NCI-H69 (cell line): ENCODE measurements at regions not wholly inside any gene's neighbourhood (a gene's known extent, or its start where the extent isn't known, plus 50 kb on each side); places are given as distances from the start of the nearest gene placed in this dataset.

Experiments
- DNase-seq: peaks from one replicate; lab custom pipeline; 2025; lab: John Stamatoyannopoulos, UW

- DNase-seq = peak; percentile 19
Observed at GRCh38 chr3:35946854-35947515, 307.7 kb downstream of the ARPP21 start.

- no peak for DNase-seq
Observed at GRCh38 chr3:35950021-35950420, 310.7 kb downstream of the ARPP21 start.

DNA sequence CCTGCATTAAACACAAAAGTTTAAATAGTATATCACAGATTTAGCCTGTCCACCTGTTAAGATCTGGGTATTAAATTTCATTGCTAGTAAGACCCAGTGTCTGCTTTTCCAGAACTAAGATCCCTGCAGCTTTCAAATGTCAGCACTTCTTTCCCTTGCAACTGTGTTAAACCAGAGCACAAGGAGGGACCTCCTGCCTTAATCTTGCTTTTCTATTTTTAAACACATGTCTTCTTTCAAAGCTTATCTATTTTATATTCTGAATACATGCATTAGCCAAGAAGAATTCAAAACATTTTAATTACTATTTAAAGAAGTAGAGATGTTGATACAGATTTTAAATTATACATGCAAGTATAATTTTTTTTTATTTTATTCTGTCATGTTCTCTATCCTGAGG is 315.1 kb downstream of the ARPP21 start:
- DNase-seq = no peak

DNA sequence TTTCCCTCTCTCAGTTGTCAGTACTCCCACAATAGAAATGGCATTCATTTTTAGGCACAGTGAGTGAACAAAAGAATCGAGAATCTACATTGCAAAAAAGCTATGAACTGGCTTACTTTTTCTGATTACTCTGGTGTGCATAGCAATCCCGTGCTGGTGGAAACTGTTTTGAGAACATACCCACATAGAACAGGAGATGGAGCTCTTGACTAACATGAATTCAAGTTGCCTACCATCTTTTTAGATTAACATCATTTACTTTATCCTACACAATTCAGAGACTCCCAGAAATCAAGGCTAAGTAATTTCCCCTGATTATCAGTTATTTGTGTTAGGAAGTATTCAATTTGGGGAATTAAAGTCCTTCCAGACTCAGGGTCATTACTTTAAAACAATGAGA is 326.6 kb downstream of the ARPP21 start:
- peak; percentile 0 for DNase-seq

- DNase-seq = no peak
Observed at GRCh38 chr3:35966629-35967464, 327.5 kb downstream of the ARPP21 start.

- DNase-seq = no peak
Observed at GRCh38 chr3:35968043-35968622, 328.8 kb downstream of the ARPP21 start.

- DNase-seq = no peak
Observed at GRCh38 chr3:35969406-35969805, 330.1 kb downstream of the ARPP21 start.

DNA sequence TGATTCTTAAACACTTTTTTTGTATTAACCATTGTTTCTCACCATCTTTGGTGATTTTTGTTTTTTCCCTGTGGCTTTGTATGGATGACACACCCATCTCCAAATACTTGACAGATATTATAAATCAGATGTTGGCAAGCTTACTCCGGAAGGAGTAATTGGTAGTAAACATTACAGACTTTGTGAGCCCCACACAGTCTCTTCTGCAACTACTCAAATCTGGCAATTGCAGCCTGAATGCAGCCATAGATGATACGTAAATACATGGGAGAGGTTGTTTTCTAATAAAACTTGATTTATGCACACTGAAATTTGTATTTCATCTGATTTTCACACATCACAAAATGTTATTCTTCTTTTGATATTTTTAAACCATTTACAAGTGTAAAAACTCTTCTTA is 331.5 kb downstream of the ARPP21 start:
- DNase-seq = no peak

DNA sequence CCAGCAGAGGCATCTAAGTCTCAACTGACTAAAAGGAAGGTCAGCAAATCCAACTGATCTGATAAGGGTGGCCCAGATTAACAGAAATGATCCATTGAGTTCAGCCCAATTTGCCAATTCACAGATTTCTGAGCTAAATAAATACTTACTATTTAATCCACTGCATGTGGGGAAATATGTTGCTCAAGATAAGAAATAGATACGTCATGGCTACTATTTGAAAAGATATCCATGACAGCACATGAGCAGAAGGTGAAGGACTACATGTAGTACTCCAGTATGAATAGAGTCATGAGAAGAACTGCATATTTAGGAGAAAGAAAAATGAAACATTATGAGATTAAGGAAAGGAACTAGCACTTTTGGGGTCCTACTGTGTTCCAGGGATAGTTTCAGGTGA is 332.4 kb downstream of the ARPP21 start:
- no peak for DNase-seq

DNA sequence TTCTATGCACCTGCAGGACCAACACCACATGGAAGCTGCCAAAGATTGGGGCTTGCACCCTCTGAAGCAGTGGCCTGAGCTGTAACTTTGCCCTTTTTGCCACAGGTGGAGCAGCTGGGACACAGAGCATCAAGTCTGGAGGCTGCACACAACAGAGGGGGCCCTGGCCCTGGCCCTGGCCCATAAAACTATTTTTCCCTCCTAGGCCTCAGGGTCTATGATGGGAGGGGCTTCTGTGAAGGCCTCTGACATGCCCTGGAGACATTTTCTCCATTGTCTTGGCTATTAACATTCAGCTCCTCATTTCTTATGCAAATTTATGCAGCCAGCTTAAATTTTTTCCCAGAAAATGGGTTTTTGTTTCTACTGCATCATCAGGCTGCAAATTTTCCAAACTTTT is 335.5 kb downstream of the ARPP21 start:
- no peak for DNase-seq

DNA sequence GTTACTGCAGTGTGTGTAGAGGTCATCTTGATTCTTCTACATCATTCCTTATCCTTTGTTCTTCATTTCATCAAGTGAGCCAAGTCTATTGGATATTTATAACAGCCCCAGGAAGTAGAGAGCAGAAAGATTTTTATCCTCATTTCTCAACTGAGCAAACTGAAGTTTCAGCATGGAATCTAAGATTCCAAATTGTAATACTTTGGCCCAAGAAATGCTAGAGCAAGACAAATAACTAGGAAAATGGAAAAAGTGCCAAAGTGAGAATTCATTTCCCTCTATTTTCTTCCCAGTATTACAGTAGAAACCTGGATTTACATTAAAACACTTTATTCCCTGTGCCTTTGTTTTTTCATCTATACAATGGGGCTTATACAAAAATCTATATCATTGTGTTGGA is 346.8 kb downstream of the ARPP21 start:
- no peak for DNase-seq

DNA sequence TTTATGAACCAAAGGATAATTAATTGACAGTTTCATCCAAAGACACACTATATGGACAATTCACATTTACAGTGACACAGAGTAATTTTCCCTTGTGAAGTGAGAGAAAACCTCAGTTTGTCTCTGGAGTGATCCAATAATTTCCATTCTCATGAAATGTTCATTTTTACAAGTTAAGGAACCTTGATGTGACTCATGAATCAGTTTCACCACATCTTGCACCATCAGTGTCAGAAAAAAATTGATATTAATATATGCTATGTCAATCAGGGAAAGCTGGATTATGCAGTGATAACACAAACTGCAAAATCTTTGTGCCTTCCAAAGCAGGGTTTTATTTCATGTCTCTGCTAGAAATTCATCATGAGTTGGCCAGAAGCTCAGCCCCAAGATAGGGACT is 348.1 kb downstream of the ARPP21 start:
- no peak for DNase-seq

DNA sequence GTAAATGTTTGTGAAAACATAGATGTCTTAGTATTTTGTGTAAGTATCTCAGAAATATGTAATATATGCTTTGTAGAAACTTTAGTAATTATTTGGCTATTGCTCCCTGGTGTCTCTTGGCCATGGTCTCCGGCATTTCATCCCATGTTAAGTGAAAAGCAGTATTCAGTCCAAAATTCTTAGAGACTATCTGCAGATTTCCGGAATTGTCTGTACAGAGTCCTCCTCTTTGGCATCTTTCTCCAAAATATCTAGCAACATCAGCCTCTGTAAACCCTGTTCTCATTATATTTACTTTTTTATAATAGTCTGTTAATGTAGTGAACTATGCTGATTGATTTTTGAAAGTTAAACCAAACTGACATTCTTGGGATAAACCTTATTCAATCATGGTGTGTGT is 352.7 kb downstream of the ARPP21 start:
- DNase-seq = no peak

- no peak for DNase-seq
Observed at GRCh38 chr3:36011791-36012190, 368.5 kb upstream of the STAC start.

GRCh38 chr3:36013425-36013824 is 366.9 kb upstream of the STAC start:
- no peak for DNase-seq

- no peak for DNase-seq
Observed at GRCh38 chr3:36025232-36025631, 355.1 kb upstream of the STAC start.

GRCh38 chr3:36032180-36033047 is 347.9 kb upstream of the STAC start:
- DNase-seq = no peak

- DNase-seq = no peak
Observed at GRCh38 chr3:36058404-36059030, 321.8 kb upstream of the STAC start.

GRCh38 chr3:36060950-36061349 is 319.4 kb upstream of the STAC start:
- DNase-seq = no peak

DNA sequence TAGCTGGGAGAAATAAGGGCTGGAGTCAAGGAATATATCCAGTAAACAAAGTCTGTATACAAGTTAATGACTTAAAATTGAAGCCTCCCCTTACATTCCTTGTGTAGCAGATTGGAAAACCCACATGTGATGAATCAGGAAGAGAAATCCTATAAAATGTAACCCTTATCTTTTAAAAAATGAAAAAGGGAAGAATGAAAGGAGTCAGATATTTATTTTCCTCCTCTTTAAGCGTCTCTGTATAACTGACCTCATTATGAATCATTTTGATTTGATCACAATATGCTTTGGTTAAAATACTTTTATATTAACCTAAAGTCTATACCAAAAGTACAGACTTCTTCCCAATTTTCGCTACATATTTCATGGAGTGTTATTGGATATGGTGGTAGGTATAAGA is 316.3 kb upstream of the STAC start:
- no peak for DNase-seq

DNA sequence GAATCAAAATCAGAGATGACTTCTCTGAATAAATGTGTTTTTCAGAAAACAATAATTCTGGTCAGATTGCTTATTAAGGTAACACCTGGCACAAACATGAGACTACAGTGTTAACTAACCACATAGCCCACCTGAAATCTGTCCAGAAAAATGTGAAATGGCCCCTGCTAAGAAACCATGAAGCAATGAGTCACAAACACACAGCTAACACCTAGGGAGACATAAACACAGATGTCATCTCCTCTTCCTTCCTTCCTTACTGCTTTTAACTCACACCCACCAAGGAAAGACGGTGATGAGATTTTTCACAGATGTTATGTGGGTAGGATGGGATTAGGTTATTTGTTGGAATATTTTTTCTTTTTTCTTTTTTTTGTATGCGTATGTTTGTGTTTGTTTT is 315.0 kb upstream of the STAC start:
- DNase-seq = no peak

- DNase-seq = no peak
Observed at GRCh38 chr3:36075491-36075890, 304.8 kb upstream of the STAC start.
